ENCODE measurements at regions not wholly inside any gene's neighbourhood (a gene's known extent, or its start where the extent isn't known, plus 50 kb on each side); places are given as distances from the start of the nearest gene placed in this dataset.
A peak's percentile ranks its signal among the peaks of the same experiment; 100 is the strongest.
"Not testable (repeated sequence)": the region's sequence is repeated elsewhere in the genome, so short reads cannot be mapped to it uniquely, and the experiment has no call there.

- no peak overlapping the region for H3K4me3 ChIP-seq (ENCODE audit: low read depth, low read length)
- DNase-seq (ENCODE audit: low read depth): no peak
- no peak for TF ChIP-seq CTCF (IDR thresholded peaks at IDR 0.05; ENCODE audit: low read depth, low read length, missing control alignments)
Observed at GRCh38 chr5:36494028-36494427, 112.4 kb upstream of the SLC1A3 start.

GRCh38 chr5:36494841-36495601, 111.4 kb upstream of the SLC1A3 start:
- TF ChIP-seq CTCF (IDR thresholded peaks at IDR 0.05; ENCODE audit: low read depth, low read length, missing control alignments): no peak
- DNase-seq (ENCODE audit: low read depth): no peak
- H3K4me3 ChIP-seq (ENCODE audit: low read depth, low read length): no peak overlapping the region

GRCh38 chr5:36495611-36496010, 110.8 kb upstream of the SLC1A3 start:
- DNase-seq (ENCODE audit: low read depth): no peak
- TF ChIP-seq CTCF (IDR thresholded peaks at IDR 0.05; ENCODE audit: low read depth, low read length, missing control alignments): no peak
- H3K4me3 ChIP-seq (ENCODE audit: low read depth, low read length): no peak overlapping the region

- no peak for DNase-seq (ENCODE audit: low read depth)
- H3K4me3 ChIP-seq (ENCODE audit: low read depth, low read length): no peak overlapping the region
- no peak for TF ChIP-seq CTCF (IDR thresholded peaks at IDR 0.05; ENCODE audit: low read depth, low read length, missing control alignments)
Observed at GRCh38 chr5:36496471-36496870, 109.9 kb upstream of the SLC1A3 start.

- TF ChIP-seq CTCF (IDR thresholded peaks at IDR 0.05; ENCODE audit: low read depth, low read length, missing control alignments): no peak
- no peak for DNase-seq (ENCODE audit: low read depth)
- H3K4me3 ChIP-seq (ENCODE audit: low read depth, low read length): no peak overlapping the region
Observed at GRCh38 chr5:36502608-36503007, 103.8 kb upstream of the SLC1A3 start.

- no peak for TF ChIP-seq CTCF (IDR thresholded peaks at IDR 0.05; ENCODE audit: low read depth, low read length, missing control alignments)
- no peak for DNase-seq (ENCODE audit: low read depth)
- no peak overlapping the region for H3K4me3 ChIP-seq (ENCODE audit: low read depth, low read length)
Observed at GRCh38 chr5:36505021-36505420, 101.4 kb upstream of the SLC1A3 start.

GRCh38 chr5:36507332-36507952, 99.0 kb upstream of the SLC1A3 start:
- DNase-seq (ENCODE audit: low read depth): peak; percentile 16
- peak; percentile 87 for TF ChIP-seq CTCF (IDR thresholded peaks at IDR 0.05; ENCODE audit: low read depth, low read length, missing control alignments)

GRCh38 chr5:36508331-36508730, 98.1 kb upstream of the SLC1A3 start:
- not testable (repeated sequence) for H3K4me3 ChIP-seq (ENCODE audit: low read depth, low read length); DNase-seq (ENCODE audit: low read depth)

More at GRCh38 chr5:36507332-36507952, 99.0 kb upstream of the SLC1A3 start:
- no peak overlapping the region for H3K4me3 ChIP-seq (ENCODE audit: low read depth, low read length)

- not testable (repeated sequence) for DNase-seq (ENCODE audit: low read depth)
Observed at GRCh38 chr5:36513647-36514046, 92.8 kb upstream of the SLC1A3 start.

More at GRCh38 chr5:36513647-36514046, 92.8 kb upstream of the SLC1A3 start:
- not testable (repeated sequence) for H3K4me3 ChIP-seq (ENCODE audit: low read depth, low read length)

Data from GM12864 (cell line).